ENCODE measurements at regions not wholly inside any gene's neighbourhood (a gene's known extent, or its start where the extent isn't known, plus 50 kb on each side); places are given as distances from the start of the nearest gene placed in this dataset.

- TF ChIP-seq NFE2L2 (conservative IDR thresholded peaks at IDR 0.05; ENCODE audit: low read length) (no peak), POLR2A (IDR thresholded peaks at IDR 0.05; ENCODE audit: low read length) (no peak), CTCF (IDR thresholded peaks at IDR 0.05) (no peak), HMGXB4 (CRISPR knock-in tag; IDR thresholded peaks at IDR 0.05; ENCODE audit: borderline replicate concordance) (no peak), CHD4 (IDR thresholded peaks at IDR 0.05; ENCODE audit: borderline replicate concordance) (no peak)
Observed at GRCh38 chr5:136740228-136740627, 374.9 kb upstream of the TRPC7 start.

Data from A549 (cell line).